GM12878 (cell line): ENCODE measurements at regions not wholly inside any gene's neighbourhood (a gene's known extent, or its start where the extent isn't known, plus 50 kb on each side); places are given as distances from the start of the nearest gene placed in this dataset.

Experiments
- ATAC-seq: fragments of 200-7000 bp; cut with Tn5 transposase; 3 replicates; pipeline ENCODE4 v1.9.1; 2020; ENCODE audit warnings: mild to moderate bottlenecking, moderate library complexity
- BruUV-seq: library from RNA; stranded (reverse); fragments of 400-500 nt; replicated peaks from 2 replicates; lab custom pipeline; 2021; lab: Mats Ljungman, UMichigan
- CTCF ChIA-PET: fragments of 300-600 bp; sonication (Branson Sonifier 250); formaldehyde crosslinking; extraction: SDS; loops from one replicate; lab custom pipeline; 2021; ENCODE audit warnings: inconsistent platforms; lab: Yijun Ruan, JAX
- POLR2A ChIA-PET: fragments of 350-600 bp; formaldehyde crosslinking; extraction: SDS; loops from one replicate; lab custom pipeline; 2021; ENCODE audit warnings: inconsistent platforms; lab: Charles Lee
- RAD21 ChIA-PET: fragments of 300-600 bp; sonication (Branson Sonifier 250); formaldehyde crosslinking; loops from one replicate; lab custom pipeline; 2023; ENCODE audit warnings: antibody characterized with exemption; ENCODE audit not compliant: unreplicated experiment; lab: Charles Lee
- SMC1A ChIA-PET: fragments of 300-600 bp; sonication (Branson Sonifier 250); formaldehyde crosslinking; loops from one replicate; lab custom pipeline; 2023; ENCODE audit not compliant: unreplicated experiment, uncharacterized antibody; lab: Charles Lee
- DNase-seq: peaks from one replicate; pipeline ENCODE4 v3.0.0-alpha.2; 2011; ENCODE audit warnings: low read depth, low spot score
- FAIRE-seq: peaks from 3 replicates; lab custom pipeline; 2011; peaks lifted over from hg19 to GRCh38; lab: Jason Lieb, UNC
- H2AFZ ChIP-seq: 2 replicates; pipeline ENCODE4 v1.6.0; 2011; ENCODE audit warnings: low read depth, low read length, control low read depth; ENCODE audit not compliant: control insufficient read depth
- H3K27ac ChIP-seq: 2 replicates; pipeline ENCODE4 v1.5.1; 2011; ENCODE audit warnings: control low read depth; ENCODE audit not compliant: control insufficient read depth, insufficient read depth
- H3K27me3 ChIP-seq, 2 experiments: replicated peaks in 1 of 2; 2 replicates each; pipeline versions ENCODE4 v1.6.0 to v1.6.1; 2011; ENCODE audit warnings: low read length in 1 of 2; ENCODE audit not compliant: control insufficient read depth in 2 of 2, insufficient read depth in 2 of 2
- H3K36me3 ChIP-seq, 2 experiments: 2 replicates each; pipeline ENCODE4 v1.5.1; 2011; ENCODE audit warnings: low read length in 1 of 2; ENCODE audit not compliant: control insufficient read depth in 2 of 2, insufficient read depth in 2 of 2
- H3K4me1 ChIP-seq: 2 replicates; pipeline ENCODE4 v1.6.1; 2011; ENCODE audit warnings: mild to moderate bottlenecking, low read length, moderate library complexity, mixed read lengths; ENCODE audit not compliant: control insufficient read depth, insufficient read depth
- H3K4me2 ChIP-seq: 2 replicates; pipeline ENCODE4 v1.6.0; 2011; ENCODE audit warnings: control low read depth; ENCODE audit not compliant: control insufficient read depth, insufficient read depth
- H3K4me3 ChIP-seq: fragments of 200-600 bp; sonication (generic); 2 replicates; pipeline ENCODE4 v1.5.1; 2016
- H3K79me2 ChIP-seq: 2 replicates; pipeline ENCODE4 v1.6.0; 2011; ENCODE audit warnings: low read length; ENCODE audit not compliant: control insufficient read depth, insufficient read depth
- H3K9ac ChIP-seq: 2 replicates; pipeline ENCODE4 v1.8.0; 2011; ENCODE audit warnings: low read length, control low read depth, mixed read lengths; ENCODE audit not compliant: control insufficient read depth, insufficient read depth
- H3K9me3 ChIP-seq: replicated peaks from 3 replicates; pipeline ENCODE4 v1.5.1; 2011; ENCODE audit warnings: mild to moderate bottlenecking, low read length; ENCODE audit not compliant: control insufficient read depth, insufficient read depth
- H4K20me1 ChIP-seq: 2 replicates; pipeline ENCODE4 v1.6.0; 2011; ENCODE audit not compliant: control insufficient read depth, insufficient read depth
- EED ChIP-seq: sonication (generic); IDR thresholded peaks from 2 replicates; pipeline ENCODE4 v1.6.1; 2016; ENCODE audit warnings: antibody characterized with exemption, low read depth
- HDGF ChIP-seq: fragments of 450-650 bp; IDR thresholded peaks from 2 replicates; pipeline ENCODE4 v1.6.1; 2016; ENCODE audit warnings: antibody characterized with exemption
- NKRF ChIP-seq: fragments of 450-650 bp; conservative IDR thresholded peaks from 2 replicates; pipeline ENCODE4 v1.6.1; 2017; ENCODE audit warnings: mild to moderate bottlenecking, moderate library complexity
- PAX8 ChIP-seq: fragments of 450-650 bp; IDR thresholded peaks from 2 replicates; pipeline ENCODE4 v1.6.1; 2017; ENCODE audit warnings: mild to moderate bottlenecking, moderate library complexity
- POLR2AphosphoS5 ChIP-seq: IDR thresholded peaks from 2 replicates; pipeline ENCODE4 v1.6.1; 2011; ENCODE audit warnings: mild to moderate bottlenecking, low read length, inconsistent platforms
- PRDM15 ChIP-seq: fragments of 450-650 bp; formaldehyde crosslinking; IDR thresholded peaks from 2 replicates; pipeline ENCODE4 v1.4.0; 2020; ENCODE audit warnings: mild to moderate bottlenecking, moderate library complexity
- ZBTB4 ChIP-seq: fragments of 450-650 bp; formaldehyde crosslinking; IDR thresholded peaks from 2 replicates; pipeline ENCODE4 v1.4.0; 2022; ENCODE audit warnings: mild to moderate bottlenecking, moderate library complexity
- WGBS: methylation state at CpG from one replicate; pipeline ENCODE4 v1.1.6; 2016; ENCODE audit warnings: low lambda C conversion rate; ENCODE audit not compliant: insufficient replicate concordance, insufficient coverage; ENCODE audit errors: missing lambda C conversion rate; 5-methylcytosine and 5-hydroxymethylcytosine counted together
- in situ Hi-C: fragments of 300-500 bp; cut with MboI; formaldehyde crosslinking; loops from 9 replicates; pipeline ENCODE4 v1.14.3; 2018; ENCODE audit warnings: mixed read lengths
- intact Hi-C: fragments of 100-400 bp; cut with micrococcal nuclease; formaldehyde crosslinking; loops from one replicate; pipeline ENCODE4 v1.14.2; 2022; ENCODE audit not compliant: unreplicated experiment

GRCh38 chr1:219428651-219429050 is 184.3 kb downstream of the ZC3H11B start:
- 94% methylated on average over 5 of the region's 5 CpGs for WGBS
- Histone ChIP-seq H2AFZ (no peak overlapping the region), H3K9me3 (no peaks in the 10 kb centered on the region), H3K4me2 (no peak overlapping the region), H3K9ac (no peak overlapping the region), H3K79me2 (no peaks in the 10 kb centered on the region), H3K36me3 (no peaks in the 10 kb centered on the region), H3K27ac (no peak overlapping the region)
- intact Hi-C loops: loop anchor here (2.0 kb wide), 1 partner anchor 48 kb away; no protein-coding TSS in a partner anchor
- in situ Hi-C loops: no loop called here
- no TSS peak for BruUV-seq
- POLR2A ChIA-PET: no interaction called here
- SMC1A ChIA-PET: interaction anchor here (1.1 to 1.4 kb wide), 4 partner anchors 15 to 432 kb away, joined by 3 to 5 read pairs (median 4); no protein-coding TSS in a partner anchor
- ATAC-seq (no peak), DNase-seq (no peak), FAIRE-seq (no peak)
- TF ChIP-seq PRDM15 (CRISPR knock-in tag) (no peak), POLR2AphosphoS5 (no peak), EED (no peak), HDGF (no peak), PAX8 (no peak), ZBTB4 (no peak), NKRF (no peak)
- TF ChIP-seq, all 136 proteins: peak for 0
- Histone ChIP-seq H3K27me3 (no peaks in the 10 kb centered on the region), H3K4me1 (peaks cover 3% of the 10 kb centered on the region; the same call in 1 of the 2 replicates), H4K20me1 (no peaks in the 10 kb centered on the region), H3K4me3 (no peak overlapping the region)
- CTCF ChIA-PET: interaction anchor here (0.7 to 1.3 kb wide), 2 partner anchors 12 to 68 kb away, joined by 6 to 8 read pairs; no protein-coding TSS in a partner anchor
- RAD21 ChIA-PET: no interaction called here
